Brain microvascular endothelial cell (primary cell): ENCODE measurements at regions not wholly inside any gene's neighbourhood (a gene's known extent, or its start where the extent isn't known, plus 50 kb on each side); places are given as distances from the start of the nearest gene placed in this dataset.
"Not testable (repeated sequence)": the region's sequence is repeated elsewhere in the genome, so short reads cannot be mapped to it uniquely, and the experiment has no call there.

Source experiments
- DNase-seq: peaks from one replicate; pipeline ENCODE4 v3.0.0-alpha.2; 2020
- H3K27ac ChIP-seq: fragments of 250-450 bp; sonication (Bioruptor Pico); 2 replicates; pipeline ENCODE4 v1.5.1; 2020; ENCODE audit warnings: mild to moderate bottlenecking, moderate library complexity
- H3K27me3 ChIP-seq: fragments of 250-450 bp; sonication (Bioruptor Pico); replicated peaks from 2 replicates; pipeline ENCODE4 v1.5.1; 2020; ENCODE audit warnings: mild to moderate bottlenecking
- H3K36me3 ChIP-seq: fragments of 250-450 bp; sonication (Bioruptor Pico); replicated peaks from 2 replicates; pipeline ENCODE4 v1.5.1; 2020; ENCODE audit warnings: mild to moderate bottlenecking
- H3K4me3 ChIP-seq: 2 replicates; pipeline ENCODE4 v1.5.1; 2011; ENCODE audit warnings: low read depth, mild to moderate bottlenecking, control low read depth, low read length, moderate library complexity
- in situ Hi-C: cut with HindIII; loops from 2 replicates; pipeline ENCODE4 v1.10.0; 2017; ENCODE audit warnings: low sequenced_read_pairs, low pct_ligation_motif_present
- TF ChIP-seq, protein P1 (sequence below): IDR thresholded peaks from 2 replicates; pipeline ENCODE4 v1.5.1; 2011; ENCODE audit warnings: low read depth, mild to moderate bottlenecking, moderate library complexity, low read length, control low read depth, inconsistent platforms; ENCODE audit errors: missing control alignments

DNA sequence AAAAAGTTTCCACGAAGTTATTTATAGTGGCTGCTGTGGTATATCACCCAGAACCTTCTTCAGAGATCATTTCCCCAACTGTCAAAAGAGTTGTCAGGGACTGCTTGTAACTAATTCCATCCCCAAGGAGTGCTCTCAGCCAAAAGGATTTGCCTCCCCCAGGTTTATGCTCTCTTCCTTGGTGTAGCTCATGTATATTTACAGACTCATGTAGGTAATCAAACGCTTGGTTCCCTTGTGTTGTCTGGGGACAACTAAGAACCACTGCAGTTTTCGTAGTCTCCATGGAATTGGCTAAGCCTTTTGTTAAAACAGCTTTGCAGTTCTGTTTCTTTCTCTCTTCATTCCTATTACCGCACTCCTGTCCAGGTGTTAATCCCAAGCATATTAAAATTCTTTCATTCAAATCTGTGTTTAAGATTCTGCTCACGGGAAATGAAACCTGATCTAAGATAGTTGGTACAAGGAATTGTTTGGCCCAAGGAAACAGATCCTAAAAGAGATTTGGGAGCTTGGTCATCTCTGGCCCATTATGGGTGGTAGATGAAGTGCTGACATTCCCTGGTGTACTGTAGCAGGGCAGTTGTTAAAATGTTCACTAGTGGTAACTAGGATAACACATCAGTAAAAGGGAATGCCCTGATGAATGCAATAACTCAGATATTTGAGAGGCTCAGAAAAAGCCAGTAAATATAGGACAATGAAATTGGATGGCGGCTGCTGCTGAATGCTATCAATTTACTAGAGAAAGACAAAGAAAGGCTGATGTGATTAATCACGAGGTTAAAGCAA, 361.3 kb upstream of the GBE1 start:
- TF ChIP-seq, protein P1, sequence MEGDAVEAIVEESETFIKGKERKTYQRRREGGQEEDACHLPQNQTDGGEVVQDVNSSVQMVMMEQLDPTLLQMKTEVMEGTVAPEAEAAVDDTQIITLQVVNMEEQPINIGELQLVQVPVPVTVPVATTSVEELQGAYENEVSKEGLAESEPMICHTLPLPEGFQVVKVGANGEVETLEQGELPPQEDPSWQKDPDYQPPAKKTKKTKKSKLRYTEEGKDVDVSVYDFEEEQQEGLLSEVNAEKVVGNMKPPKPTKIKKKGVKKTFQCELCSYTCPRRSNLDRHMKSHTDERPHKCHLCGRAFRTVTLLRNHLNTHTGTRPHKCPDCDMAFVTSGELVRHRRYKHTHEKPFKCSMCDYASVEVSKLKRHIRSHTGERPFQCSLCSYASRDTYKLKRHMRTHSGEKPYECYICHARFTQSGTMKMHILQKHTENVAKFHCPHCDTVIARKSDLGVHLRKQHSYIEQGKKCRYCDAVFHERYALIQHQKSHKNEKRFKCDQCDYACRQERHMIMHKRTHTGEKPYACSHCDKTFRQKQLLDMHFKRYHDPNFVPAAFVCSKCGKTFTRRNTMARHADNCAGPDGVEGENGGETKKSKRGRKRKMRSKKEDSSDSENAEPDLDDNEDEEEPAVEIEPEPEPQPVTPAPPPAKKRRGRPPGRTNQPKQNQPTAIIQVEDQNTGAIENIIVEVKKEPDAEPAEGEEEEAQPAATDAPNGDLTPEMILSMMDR: no peak
- Histone ChIP-seq H3K36me3 (no peaks in the 10 kb centered on the region), H3K27ac (no peak overlapping the region), H3K4me3 (no peak overlapping the region), H3K27me3 (no peaks in the 10 kb centered on the region)
- no peak for DNase-seq
- in situ Hi-C loops: no loop called here

DNA sequence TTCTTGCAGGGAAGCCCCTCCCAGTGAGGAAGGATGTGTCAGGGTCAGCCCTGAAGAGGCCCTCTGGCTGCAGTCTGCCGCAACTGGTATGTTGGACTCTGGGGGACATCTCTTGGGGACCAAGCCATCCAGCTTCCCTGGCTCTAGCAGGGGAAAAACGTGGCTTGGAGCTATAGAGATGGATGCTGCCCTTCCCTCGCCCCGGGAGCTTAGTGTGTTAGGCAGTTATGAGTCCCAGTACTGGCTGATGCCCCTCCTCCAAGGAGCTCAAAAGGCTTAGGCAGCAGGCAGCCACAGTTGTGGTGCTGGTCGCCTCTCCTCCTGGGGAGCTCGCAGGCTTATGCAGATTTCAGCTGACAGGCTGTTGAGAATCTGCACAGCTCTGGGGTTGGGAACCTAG, 353.1 kb upstream of the GBE1 start:
- no peaks in the 10 kb centered on the region for H3K27me3 ChIP-seq
- H3K4me3 ChIP-seq: no peak overlapping the region
- in situ Hi-C loops: no loop called here
- no peak for DNase-seq
- H3K36me3 ChIP-seq: no peaks in the 10 kb centered on the region
- H3K27ac ChIP-seq: no peak overlapping the region
- TF ChIP-seq, protein P1: no peak

DNA sequence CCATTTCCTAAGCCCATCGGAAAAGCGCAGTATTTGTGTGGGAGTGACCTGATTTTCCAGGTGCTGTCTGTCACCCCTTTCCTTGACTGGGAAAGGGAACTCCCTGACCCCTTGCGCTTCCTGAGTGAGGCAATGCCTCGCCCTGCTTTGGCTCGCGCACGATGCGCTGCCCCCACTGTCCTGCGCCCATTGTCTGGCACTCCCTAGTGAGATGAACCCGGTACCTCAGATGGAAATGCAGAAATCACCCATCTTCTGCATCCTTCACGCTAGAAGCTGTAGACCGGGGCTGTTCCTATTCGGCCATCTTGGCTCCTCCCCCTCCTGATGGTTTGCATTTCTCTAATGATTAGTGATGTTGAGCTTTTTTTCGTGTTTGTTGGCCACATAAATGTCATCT, 349.3 kb upstream of the GBE1 start:
- H3K27me3 ChIP-seq, in situ Hi-C loops, DNase-seq, H3K36me3 ChIP-seq, H3K27ac ChIP-seq, H3K4me3 ChIP-seq: not testable (repeated sequence)

DNA sequence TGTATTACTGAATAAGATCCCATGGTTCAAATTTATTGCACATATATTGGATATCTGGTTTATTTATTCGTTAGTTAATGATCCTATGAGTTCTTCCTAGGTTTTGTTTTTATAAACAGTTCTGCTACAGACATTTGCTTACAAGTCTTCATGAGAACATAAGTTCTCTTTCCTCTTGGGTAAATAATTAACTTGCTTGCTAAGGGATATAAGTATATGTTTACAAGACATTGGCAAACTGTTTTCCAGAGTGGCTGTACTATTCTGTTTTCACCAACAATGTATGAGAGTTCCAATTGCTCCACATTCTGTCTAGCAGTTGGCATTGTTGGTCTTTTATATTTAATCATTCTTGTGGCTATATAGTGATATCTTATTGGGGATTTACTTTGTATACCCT, 341.8 kb upstream of the GBE1 start:
- Histone ChIP-seq H3K27me3 (no peaks in the 10 kb centered on the region), H3K36me3 (no peaks in the 10 kb centered on the region), H3K4me3 (no peak overlapping the region), H3K27ac (no peak overlapping the region)
- in situ Hi-C loops: no loop called here
- DNase-seq: no peak
- TF ChIP-seq, protein P1: no peak

DNA sequence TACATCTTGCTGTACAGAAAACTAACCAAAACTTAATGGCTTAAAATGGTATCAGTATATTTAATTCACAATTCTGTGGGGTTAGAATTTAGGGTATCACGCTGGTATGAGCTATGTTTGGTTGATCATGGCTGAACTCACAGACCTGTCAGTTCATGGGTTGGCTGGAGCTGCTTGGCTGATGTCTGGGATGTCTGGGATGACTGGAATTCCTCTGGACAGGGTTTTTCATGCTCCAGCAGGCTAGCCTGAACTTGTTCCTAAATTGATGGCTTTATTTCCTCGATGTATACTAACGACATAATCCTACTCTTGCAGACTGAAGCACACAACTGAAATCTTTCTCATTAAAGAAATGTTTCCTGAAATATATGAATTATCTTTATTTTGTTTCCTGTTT, 338.9 kb upstream of the GBE1 start:
- no peaks in the 10 kb centered on the region for H3K36me3 ChIP-seq
- H3K4me3 ChIP-seq: no peak overlapping the region
- H3K27me3 ChIP-seq: no peaks in the 10 kb centered on the region
- peak; percentile 16 for DNase-seq
- in situ Hi-C loops: no loop called here
- TF ChIP-seq, protein P1: no peak
- H3K27ac ChIP-seq: no peak overlapping the region

DNA sequence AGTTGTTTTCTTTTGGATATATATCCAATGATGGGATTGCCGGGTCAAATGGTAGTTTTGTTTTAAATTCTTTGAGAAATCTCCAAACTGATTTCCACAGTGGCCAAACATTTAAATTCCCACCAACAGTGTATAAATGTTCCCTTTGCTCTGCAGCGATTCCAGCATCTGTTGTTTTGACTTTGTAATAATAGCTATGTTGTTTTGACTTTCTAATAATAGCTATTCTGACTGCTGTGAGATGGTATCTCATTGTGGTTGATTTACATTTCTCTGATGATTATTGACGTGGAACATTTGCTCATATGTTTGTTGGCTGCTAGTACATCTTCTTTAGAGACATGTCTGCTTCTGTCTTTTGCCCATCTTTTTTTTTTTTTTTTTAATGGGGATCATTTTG, 332.2 kb upstream of the GBE1 start:
- H3K27ac ChIP-seq: no peak overlapping the region
- in situ Hi-C loops: no loop called here
- H3K36me3 ChIP-seq: no peaks in the 10 kb centered on the region
- DNase-seq: peak; percentile 5
- no peaks in the 10 kb centered on the region for H3K27me3 ChIP-seq
- H3K4me3 ChIP-seq: no peak overlapping the region
- TF ChIP-seq, protein P1: no peak
